SU-DHL-6 (cell line): ENCODE measurements at regions not wholly inside any gene's neighbourhood (a gene's known extent, or its start where the extent isn't known, plus 50 kb on each side); places are given as distances from the start of the nearest gene placed in this dataset.

Source experiments
- H2AFZ ChIP-seq: fragments of 200-600 bp; sonication (generic); 2 replicates; pipeline ENCODE4 v1.6.1; 2014; ENCODE audit warnings: low read depth, mild to moderate bottlenecking, moderate library complexity, mixed read lengths, antibody characterized with exemption, low read length; ENCODE audit not compliant: severe bottlenecking
- H3F3A ChIP-seq: fragments of 200-600 bp; shearing (Covaris generic); 2 replicates; pipeline ENCODE4 v1.6.0; 2016; ENCODE audit warnings: antibody characterized with exemption, mild to moderate bottlenecking; ENCODE audit not compliant: insufficient read depth
- H3K27ac ChIP-seq: fragments of 200-600 bp; sonication (generic); 2 replicates; pipeline ENCODE4 v1.5.1; 2016; ENCODE audit warnings: low read depth, mild to moderate bottlenecking, low read length, moderate library complexity, mixed read lengths
- H3K27me3 ChIP-seq: fragments of 200-600 bp; sonication (generic), shearing (Covaris generic); 2 replicates; pipeline ENCODE4 v1.6.0; 2014; ENCODE audit warnings: mild to moderate bottlenecking, low read length
- H3K36me3 ChIP-seq: fragments of 200-600 bp; sonication (generic); 2 replicates; pipeline ENCODE4 v1.6.1; 2014; ENCODE audit warnings: mild to moderate bottlenecking, low read length, mixed read lengths
- H3K4me2 ChIP-seq: fragments of 300-600, 200-600 bp; shearing (Covaris generic), sonication (generic); 2 replicates; pipeline ENCODE4 v1.6.0; 2014; ENCODE audit warnings: low read length, low read depth, mild to moderate bottlenecking; ENCODE audit not compliant: poor library complexity, severe bottlenecking
- H3K4me3 ChIP-seq: fragments of 200-600 bp; sonication (generic); 2 replicates; pipeline ENCODE4 v1.5.1; 2014; ENCODE audit warnings: antibody characterized with exemption, low read length, mild to moderate bottlenecking, mixed read lengths; ENCODE audit not compliant: insufficient read depth, poor library complexity, severe bottlenecking
- H3K79me2 ChIP-seq: fragments of 200-600 bp; sonication (generic); 2 replicates; pipeline ENCODE4 v1.6.1; 2014; ENCODE audit warnings: mild to moderate bottlenecking, low read length, moderate library complexity; ENCODE audit not compliant: insufficient read depth
- H3K9ac ChIP-seq: fragments of 200-600 bp; sonication (generic); 2 replicates; pipeline ENCODE4 v1.7.0; 2014; ENCODE audit warnings: mild to moderate bottlenecking, low read length
- H3K9me2 ChIP-seq: fragments of 200-600 bp; sonication (generic); replicated peaks from 2 replicates; pipeline ENCODE4 v1.6.1; 2014; ENCODE audit warnings: low read length; ENCODE audit not compliant: insufficient read depth
- H3K9me3 ChIP-seq: fragments of 200-600 bp; sonication (generic); 2 replicates; pipeline ENCODE4 v1.6.1; 2014; ENCODE audit warnings: low read length, mixed read lengths; ENCODE audit not compliant: insufficient read depth
- H4K20me1 ChIP-seq: fragments of 200-600 bp; sonication (generic); 2 replicates; pipeline ENCODE4 v1.6.1; 2014; ENCODE audit warnings: low read depth, mild to moderate bottlenecking, antibody characterized with exemption, low read length, moderate library complexity, mixed read lengths
- EZH2phosphoT487 ChIP-seq: fragments of 200-600 bp; sonication (generic), shearing (Covaris generic); conservative IDR thresholded peaks from 2 replicates; pipeline ENCODE4 v1.6.1; 2018; ENCODE audit warnings: mild to moderate bottlenecking, antibody characterized with exemption, low read length, moderate library complexity, mixed read lengths
- TF ChIP-seq, protein P1 (sequence below): fragments of 200-600 bp; sonication (generic); IDR thresholded peaks from one replicate; pipeline ENCODE4 v1.5.1; 2017; ENCODE audit warnings: antibody characterized with exemption, mild to moderate bottlenecking, low read length, moderate library complexity; ENCODE audit not compliant: insufficient read depth, poor library complexity, severe bottlenecking

- Histone ChIP-seq H3K4me3 (no peak overlapping the region), H3K36me3 (no peaks in the 10 kb centered on the region), H4K20me1 (no peaks in the 10 kb centered on the region), H2AFZ (no peak overlapping the region), H3K9me3 (no peaks in the 10 kb centered on the region), H3K9me2 (no peaks in the 10 kb centered on the region), H3K79me2 (no peaks in the 10 kb centered on the region), H3K27me3 (no peaks in the 10 kb centered on the region), H3K4me2 (no peak overlapping the region), H3K27ac (no peak overlapping the region), H3K9ac (no peak overlapping the region), H3F3A (no peaks in the 10 kb centered on the region)
- no peak for TF ChIP-seq EZH2phosphoT487
- TF ChIP-seq, protein P1, sequence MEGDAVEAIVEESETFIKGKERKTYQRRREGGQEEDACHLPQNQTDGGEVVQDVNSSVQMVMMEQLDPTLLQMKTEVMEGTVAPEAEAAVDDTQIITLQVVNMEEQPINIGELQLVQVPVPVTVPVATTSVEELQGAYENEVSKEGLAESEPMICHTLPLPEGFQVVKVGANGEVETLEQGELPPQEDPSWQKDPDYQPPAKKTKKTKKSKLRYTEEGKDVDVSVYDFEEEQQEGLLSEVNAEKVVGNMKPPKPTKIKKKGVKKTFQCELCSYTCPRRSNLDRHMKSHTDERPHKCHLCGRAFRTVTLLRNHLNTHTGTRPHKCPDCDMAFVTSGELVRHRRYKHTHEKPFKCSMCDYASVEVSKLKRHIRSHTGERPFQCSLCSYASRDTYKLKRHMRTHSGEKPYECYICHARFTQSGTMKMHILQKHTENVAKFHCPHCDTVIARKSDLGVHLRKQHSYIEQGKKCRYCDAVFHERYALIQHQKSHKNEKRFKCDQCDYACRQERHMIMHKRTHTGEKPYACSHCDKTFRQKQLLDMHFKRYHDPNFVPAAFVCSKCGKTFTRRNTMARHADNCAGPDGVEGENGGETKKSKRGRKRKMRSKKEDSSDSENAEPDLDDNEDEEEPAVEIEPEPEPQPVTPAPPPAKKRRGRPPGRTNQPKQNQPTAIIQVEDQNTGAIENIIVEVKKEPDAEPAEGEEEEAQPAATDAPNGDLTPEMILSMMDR: no peak
Measured at GRCh38 chr12:38161123-38162000, 155.2 kb upstream of the ALG10B start.

- Histone ChIP-seq H3K4me3 (no peak overlapping the region), H3F3A (no peaks in the 10 kb centered on the region), H2AFZ (no peak overlapping the region), H3K27me3 (no peaks in the 10 kb centered on the region), H3K4me2 (no peak overlapping the region), H4K20me1 (no peaks in the 10 kb centered on the region), H3K27ac (no peak overlapping the region), H3K9me2 (no peaks in the 10 kb centered on the region), H3K9me3 (no peaks in the 10 kb centered on the region), H3K36me3 (no peaks in the 10 kb centered on the region), H3K9ac (no peak overlapping the region), H3K79me2 (no peaks in the 10 kb centered on the region)
- TF ChIP-seq, protein P1: no peak
- TF ChIP-seq EZH2phosphoT487: no peak
Measured at GRCh38 chr12:38162013-38162412, 154.6 kb upstream of the ALG10B start.

DNA sequence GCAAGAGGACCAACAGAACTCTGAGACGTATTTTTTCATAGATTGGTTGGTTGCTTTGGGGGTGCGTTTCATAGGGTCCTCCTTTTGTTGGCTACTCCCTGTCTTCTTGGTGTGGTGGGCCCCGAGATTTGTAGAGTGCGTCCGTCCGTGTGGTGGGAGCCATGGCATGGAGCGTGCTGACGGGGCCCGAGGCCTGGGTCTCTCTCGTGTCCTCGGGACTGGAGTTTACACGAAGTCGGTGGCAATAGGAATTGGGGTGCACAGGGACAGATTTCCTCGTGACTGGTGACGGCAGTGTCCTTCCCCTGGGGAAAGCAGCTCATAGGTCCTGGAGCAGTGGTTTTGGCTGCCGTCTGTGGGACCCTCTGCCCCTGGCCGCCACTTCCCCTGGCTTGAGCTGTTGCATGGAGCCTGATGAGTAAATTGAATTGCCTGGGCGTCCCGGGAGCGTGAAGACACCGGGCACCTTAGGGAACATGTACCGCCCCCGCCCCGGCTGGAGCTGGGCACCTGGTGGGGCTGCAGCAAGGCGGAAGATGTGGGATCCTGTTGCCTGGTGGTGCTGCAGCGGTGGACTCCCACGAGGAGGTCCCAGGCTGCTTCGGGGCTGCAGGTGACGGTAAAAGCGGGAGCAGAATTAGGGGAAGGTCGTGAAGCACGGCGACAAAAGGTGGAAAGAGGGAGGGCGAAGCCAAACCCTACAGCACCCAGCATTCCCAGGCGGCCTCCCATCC is 153.7 kb upstream of the ALG10B start:
- Histone ChIP-seq H2AFZ (no peak overlapping the region), H3K9me2 (no peaks in the 10 kb centered on the region), H4K20me1 (no peaks in the 10 kb centered on the region), H3K4me3 (no peak overlapping the region), H3K79me2 (no peaks in the 10 kb centered on the region), H3K27me3 (no peaks in the 10 kb centered on the region), H3F3A (no peaks in the 10 kb centered on the region), H3K27ac (no peak overlapping the region), H3K9ac (no peak overlapping the region), H3K36me3 (no peaks in the 10 kb centered on the region), H3K4me2 (no peak overlapping the region), H3K9me3 (no peaks in the 10 kb centered on the region)
- TF ChIP-seq EZH2phosphoT487: no peak

GRCh38 chr12:38163442-38163801 is 153.2 kb upstream of the ALG10B start:
- no peaks in the 10 kb centered on the region for H3K79me2 ChIP-seq
- H3K4me2 ChIP-seq: no peak overlapping the region
- no peak overlapping the region for H3K27ac ChIP-seq
- no peaks in the 10 kb centered on the region for H3K27me3 ChIP-seq
- H2AFZ ChIP-seq: no peak overlapping the region
- no peak overlapping the region for H3K4me3 ChIP-seq
- no peaks in the 10 kb centered on the region for H3K9me2 ChIP-seq
- no peaks in the 10 kb centered on the region for H3K36me3 ChIP-seq
- TF ChIP-seq, protein P1: no peak
- TF ChIP-seq EZH2phosphoT487: no peak
- H3F3A ChIP-seq: no peaks in the 10 kb centered on the region
- no peaks in the 10 kb centered on the region for H3K9me3 ChIP-seq
- H4K20me1 ChIP-seq: no peaks in the 10 kb centered on the region
- H3K9ac ChIP-seq: no peak overlapping the region
